ENCODE measurements at regions not wholly inside any gene's neighbourhood (a gene's known extent, or its start where the extent isn't known, plus 50 kb on each side); places are given as distances from the start of the nearest gene placed in this dataset.
A peak's percentile ranks its signal among the peaks of the same experiment; 100 is the strongest.

- no peak for DNase-seq
Measured at GRCh38 chr6:21893793-21894192, 300.2 kb downstream of the SOX4 start.

DNA sequence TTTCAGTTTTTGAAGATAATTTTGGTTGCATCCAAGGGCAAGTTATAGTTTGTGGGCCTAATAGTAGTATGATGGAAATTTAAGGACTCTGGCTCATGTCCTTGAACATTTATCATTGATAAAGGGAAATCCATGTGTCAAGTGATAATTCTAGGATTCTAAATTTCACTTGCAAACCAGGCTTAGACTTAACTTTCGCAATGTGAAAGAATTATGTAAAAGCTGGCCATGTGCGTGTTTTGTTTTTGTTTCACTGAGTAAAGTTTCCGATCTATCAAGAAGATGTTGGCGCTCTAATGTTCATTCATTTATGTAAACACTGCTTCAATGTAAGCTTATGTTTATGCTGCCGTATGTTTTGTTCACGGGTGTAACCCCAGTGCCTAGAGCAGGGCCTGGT is 302.0 kb downstream of the SOX4 start:
- no peak for DNase-seq

- no peak for DNase-seq
Measured at GRCh38 chr6:21898107-21898796, 304.7 kb downstream of the SOX4 start.

GRCh38 chr6:21899708-21900107 is 306.2 kb downstream of the SOX4 start:
- DNase-seq, result no peak

- DNase-seq, result no peak
Measured at GRCh38 chr6:21900730-21901129, 307.2 kb downstream of the SOX4 start.

- DNase-seq, result no peak
Measured at GRCh38 chr6:21902628-21903169, 309.1 kb downstream of the SOX4 start.

GRCh38 chr6:21905531-21905930 is 312.0 kb downstream of the SOX4 start:
- DNase-seq, result no peak

DNA sequence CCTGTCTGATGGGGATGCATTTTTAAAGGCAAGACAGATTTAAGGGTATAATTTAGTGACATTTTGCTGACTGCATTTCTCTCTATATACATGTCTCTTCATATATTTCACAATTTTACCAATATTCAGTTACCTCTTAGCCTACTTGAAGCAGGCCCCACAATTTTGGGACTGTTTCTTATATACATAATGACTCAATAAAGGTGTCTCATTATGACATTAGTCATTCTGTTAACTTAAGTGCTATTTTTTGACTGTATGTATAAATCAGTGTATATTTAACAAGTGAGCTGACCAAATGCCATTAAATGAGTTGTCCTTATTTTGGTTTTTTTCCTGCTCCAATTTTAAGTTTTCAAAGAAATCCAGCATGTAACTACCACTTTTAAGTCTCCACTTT is 313.3 kb downstream of the SOX4 start:
- DNase-seq, result no peak

- no peak for DNase-seq
Measured at GRCh38 chr6:21907291-21907690, 313.7 kb downstream of the SOX4 start.

- no peak for DNase-seq
Measured at GRCh38 chr6:21908161-21908848, 314.8 kb downstream of the SOX4 start.

DNA sequence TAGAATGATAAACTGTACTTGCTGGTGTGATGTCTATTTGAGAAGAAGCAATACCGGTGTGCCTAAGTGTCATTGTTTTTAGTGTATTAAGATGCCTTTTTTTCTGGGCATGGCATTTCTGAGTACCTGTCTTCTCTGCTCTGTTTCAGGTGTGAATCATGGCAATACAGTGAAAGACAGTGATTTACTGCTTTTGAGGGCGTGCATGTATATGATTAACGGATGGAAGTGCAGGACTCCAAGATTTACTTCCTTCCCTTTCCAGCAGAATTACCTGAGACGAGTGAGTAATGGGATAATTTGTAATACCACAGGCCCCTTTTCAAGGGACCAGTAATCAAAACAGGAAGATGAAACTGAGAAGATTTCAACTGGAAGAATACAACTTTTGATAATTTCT is 315.8 kb downstream of the SOX4 start:
- DNase-seq, result no peak

DNA sequence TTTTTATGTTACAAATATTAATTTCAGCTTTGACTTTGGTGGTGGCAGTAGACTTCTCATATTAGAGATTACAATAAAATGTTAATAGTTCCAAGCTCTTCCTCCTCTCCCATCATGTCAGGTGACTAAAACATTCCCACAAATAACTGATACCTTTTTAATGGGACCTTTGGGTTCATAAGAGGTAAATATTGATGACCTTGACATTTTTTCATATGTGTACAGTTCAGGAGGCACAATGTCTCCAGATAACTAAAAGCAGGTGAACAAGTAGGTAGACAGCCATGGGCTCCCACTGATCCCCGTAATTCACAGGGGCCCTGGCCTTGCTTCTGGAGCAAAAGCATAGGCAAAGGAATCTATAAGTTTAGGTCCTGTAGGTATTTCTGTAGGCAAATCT is 317.7 kb downstream of the SOX4 start:
- DNase-seq, result no peak

DNA sequence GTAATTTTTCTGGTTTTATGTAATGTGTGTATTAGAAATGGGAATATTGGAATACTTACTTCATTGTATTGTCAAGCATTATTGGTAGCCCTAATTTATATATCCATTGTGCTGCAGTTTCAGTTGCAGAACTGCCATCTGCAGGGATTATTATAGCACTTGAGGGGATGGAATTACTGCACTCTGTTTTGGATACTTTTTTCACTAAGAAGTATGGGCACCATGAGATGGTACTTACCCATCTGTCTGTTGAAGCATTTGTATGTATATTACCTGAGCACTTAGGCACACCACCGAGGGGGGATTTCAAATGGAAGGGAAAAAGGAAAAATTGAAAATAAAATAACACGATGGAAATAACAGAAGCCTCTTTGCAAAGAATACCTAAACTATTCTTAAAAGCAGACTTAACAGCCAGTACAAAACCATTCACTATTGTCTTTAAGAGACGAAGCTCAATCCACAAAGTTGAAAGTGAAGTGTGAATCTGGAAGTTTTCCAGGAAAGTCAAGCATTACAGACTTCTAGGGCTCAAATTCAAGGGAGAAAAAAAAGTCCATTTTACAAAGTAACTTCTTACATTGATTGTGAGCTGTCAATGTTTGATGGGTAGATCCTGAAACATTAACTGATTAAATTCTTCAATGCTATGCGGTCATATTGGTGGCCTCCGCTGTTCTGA is 318.7 kb downstream of the SOX4 start:
- DNase-seq, result no peak

DNA sequence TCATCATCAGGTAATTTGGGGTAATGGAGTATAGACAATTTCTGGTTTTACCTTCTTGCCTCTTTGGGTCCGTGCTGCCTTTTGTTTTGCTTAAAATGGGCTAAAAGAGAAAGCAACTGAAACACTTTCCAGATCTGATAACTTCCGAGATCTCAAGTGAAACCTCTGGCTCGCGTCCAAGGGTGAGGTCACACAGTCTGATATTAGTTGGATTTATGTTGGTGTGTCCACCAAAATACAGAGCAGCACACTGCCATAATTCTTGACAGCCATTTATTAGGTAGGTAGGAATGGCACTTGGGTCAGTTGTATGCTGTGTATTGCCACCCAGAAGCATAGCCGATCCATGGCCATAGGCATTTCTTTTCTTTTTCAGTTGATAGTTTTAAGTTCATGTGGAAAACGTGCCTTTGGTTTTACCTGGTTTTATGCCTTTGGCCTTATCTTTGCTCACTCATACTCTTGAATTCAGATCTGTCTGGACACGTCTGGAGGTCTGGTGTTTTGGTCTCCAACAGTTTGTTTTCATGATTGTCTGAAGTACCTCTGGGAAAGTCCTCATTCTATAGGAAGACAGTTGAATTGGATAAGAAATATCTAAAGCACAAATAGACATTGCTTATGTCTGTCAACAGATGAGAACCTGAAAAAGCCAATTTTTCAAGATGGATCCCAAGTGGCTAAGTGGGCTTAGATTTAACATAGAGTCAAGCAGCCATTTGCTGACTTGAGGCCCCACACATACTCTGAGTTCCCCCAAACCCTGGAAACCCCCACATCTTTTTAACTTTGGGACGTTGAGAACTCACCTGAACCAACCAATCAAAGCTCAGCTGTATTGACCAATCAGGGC is 320.8 kb downstream of the SOX4 start:
- DNase-seq, result peak; percentile 38

DNA sequence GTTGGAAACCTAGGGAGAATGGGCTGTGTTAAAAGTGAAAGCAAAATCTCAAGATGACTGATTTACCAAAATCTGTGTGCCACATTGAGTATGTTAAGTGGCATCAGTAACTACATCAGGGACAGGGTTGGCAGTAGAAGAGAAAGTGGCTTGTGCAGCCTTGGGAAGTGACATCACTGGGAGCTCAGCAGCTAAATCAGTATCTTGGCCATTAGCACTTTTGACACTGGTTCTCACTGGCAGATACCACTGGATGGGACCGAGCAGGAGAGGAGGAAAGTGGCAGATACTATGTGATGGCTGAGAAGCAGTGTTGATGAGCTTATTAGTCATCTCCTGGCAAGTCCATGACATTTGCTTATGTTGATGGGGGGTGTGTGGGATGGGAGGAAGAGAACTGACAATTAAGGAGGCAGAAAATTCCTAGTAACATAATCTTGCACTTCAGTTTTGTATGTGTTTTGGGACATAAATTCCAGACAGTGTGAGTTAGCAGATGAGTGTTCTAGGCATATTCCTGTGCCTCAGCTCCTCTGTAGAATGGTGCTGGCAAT is 322.2 kb downstream of the SOX4 start:
- no peak for DNase-seq

DNA sequence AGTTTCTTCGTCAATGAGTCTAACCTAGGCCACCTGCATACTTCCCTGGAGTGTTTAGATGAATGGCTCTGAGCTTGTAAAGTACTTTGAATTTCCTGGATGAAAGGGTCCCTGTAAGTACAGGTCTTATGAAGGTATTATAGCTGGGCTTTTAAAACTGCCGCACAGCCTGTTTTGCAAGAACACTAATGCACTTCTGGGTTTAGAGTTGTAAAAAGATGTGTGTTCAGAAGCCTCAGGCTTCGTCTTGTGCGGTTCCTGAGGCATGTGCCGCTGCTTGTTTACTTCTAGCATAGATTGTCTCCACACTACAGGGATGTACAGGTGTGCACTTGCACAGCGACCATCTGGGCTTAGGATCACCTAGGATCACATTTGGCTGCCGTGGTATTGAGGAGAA is 324.5 kb downstream of the SOX4 start:
- no peak for DNase-seq

- no peak for DNase-seq
Measured at GRCh38 chr6:21918666-21919065, 325.1 kb downstream of the SOX4 start.

DNA sequence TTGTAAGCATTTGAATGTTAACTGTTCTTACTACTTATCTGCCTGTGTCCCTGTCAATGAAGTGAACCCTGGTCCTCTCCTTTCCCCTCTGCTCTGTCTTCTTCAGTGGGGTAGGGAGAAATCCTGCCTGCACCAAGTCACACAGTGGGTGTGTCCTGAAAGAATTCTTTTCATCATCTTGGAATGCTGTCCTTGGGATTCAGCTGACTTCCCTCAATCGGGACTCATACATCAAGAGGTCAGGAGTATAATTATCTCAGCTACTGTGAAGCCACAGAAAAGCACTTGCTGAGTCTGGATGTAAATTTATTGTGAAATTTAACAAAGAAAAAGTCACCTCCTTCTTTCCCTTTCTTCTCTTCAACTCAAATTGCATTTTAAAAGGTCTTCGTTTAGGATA is 328.5 kb downstream of the SOX4 start:
- DNase-seq, result no peak

DNA sequence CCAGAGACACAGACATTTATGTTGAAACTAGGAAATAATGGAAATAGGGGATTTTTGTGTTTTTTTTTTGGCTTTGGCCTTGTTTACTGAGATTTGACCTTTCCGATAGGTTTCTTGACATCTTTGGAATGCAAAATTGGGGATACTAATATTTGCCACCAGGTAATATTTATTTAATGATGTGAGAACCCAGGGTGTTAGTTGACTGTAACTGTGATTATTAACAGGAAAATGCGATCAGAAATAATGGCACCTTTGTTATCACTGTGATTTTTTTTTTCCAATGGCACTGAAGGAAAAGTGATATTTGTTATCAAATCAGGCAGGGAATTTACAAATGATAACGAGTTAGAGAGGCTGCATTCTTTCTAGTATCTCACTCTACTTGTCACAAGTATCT is 330.5 kb downstream of the SOX4 start:
- DNase-seq, result no peak

- DNase-seq, result no peak
Measured at GRCh38 chr6:21928827-21929226, 335.3 kb downstream of the SOX4 start.

DNA sequence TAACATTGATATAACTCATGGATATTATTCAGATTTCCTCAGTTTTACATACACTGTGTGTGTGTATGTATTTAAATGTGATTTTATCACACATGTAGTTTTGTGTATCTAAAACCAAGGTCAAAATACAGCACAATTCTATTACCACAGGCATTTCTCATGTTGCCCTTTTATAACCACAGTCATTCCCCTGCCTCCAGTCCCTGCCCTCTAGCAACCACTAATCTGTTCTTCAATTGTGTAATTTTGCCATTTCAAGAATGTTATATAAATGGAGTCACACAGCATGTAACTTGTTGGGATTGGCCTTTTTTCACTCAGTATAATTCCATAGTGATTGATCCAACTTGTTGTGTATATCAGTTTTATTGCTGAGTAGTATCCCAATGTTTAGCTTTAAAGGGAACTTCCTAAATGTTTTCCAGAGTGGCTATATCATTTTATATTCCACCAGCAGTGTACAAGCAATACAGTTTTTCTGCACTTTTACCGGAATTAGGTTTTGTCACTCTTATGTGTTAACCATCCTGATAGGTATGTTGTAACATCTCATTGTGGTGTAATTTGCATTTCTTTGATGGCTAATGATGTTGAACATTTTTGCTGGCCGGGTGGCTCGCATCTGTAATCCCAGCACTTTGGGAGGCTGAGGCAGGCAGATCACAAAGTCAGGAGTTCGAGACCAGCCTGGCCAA is 338.2 kb downstream of the SOX4 start:
- DNase-seq, result no peak

- DNase-seq, result no peak
Measured at GRCh38 chr6:21933351-21933750, 339.8 kb downstream of the SOX4 start.
